Fibroblast of skin of abdomen (primary cell): ENCODE measurements at regions not wholly inside any gene's neighbourhood (a gene's known extent, or its start where the extent isn't known, plus 50 kb on each side); places are given as distances from the start of the nearest gene placed in this dataset.

Source experiments
- DNase-seq: peaks from one replicate; pipeline ENCODE4 v3.0.0-alpha.2; 2013

GRCh38 chr12:24121911-24122310 is 172.4 kb upstream of the SOX5 start:
- no peak for DNase-seq

- no peak for DNase-seq
Observed at GRCh38 chr12:24118668-24119067, 169.2 kb upstream of the SOX5 start.

- no peak for DNase-seq
Observed at GRCh38 chr12:24116548-24116947, 167.1 kb upstream of the SOX5 start.

- no peak for DNase-seq
Observed at GRCh38 chr12:24113701-24114100, 164.2 kb upstream of the SOX5 start.

- peak; percentile 26 for DNase-seq
Observed at GRCh38 chr12:24111616-24112015, 162.1 kb upstream of the SOX5 start.

- DNase-seq: peak; percentile 23
Observed at GRCh38 chr12:24111086-24111485, 161.6 kb upstream of the SOX5 start.

- DNase-seq: no peak
Observed at GRCh38 chr12:24109381-24110039, 160.0 kb upstream of the SOX5 start.

- DNase-seq: no peak
Observed at GRCh38 chr12:24102676-24103075, 153.2 kb upstream of the SOX5 start.

- DNase-seq: no peak
Observed at GRCh38 chr12:24099576-24099975, 150.1 kb upstream of the SOX5 start.

- no peak for DNase-seq
Observed at GRCh38 chr12:24095245-24095644, 145.8 kb upstream of the SOX5 start.

- no peak for DNase-seq
Observed at GRCh38 chr12:24089510-24089890, 140.0 kb upstream of the SOX5 start.

- DNase-seq: no peak
Observed at GRCh38 chr12:24088751-24089509, 139.5 kb upstream of the SOX5 start.

- DNase-seq: no peak
Observed at GRCh38 chr12:24087294-24087693, 137.8 kb upstream of the SOX5 start.

- DNase-seq: no peak
Observed at GRCh38 chr12:24084800-24085199, 135.3 kb upstream of the SOX5 start.

GRCh38 chr12:24083838-24084237 is 134.4 kb upstream of the SOX5 start:
- no peak for DNase-seq

GRCh38 chr12:24081606-24082005 is 132.1 kb upstream of the SOX5 start:
- no peak for DNase-seq

- no peak for DNase-seq
Observed at GRCh38 chr12:24081092-24081529, 131.6 kb upstream of the SOX5 start.

GRCh38 chr12:24080465-24080864 is 131.0 kb upstream of the SOX5 start:
- no peak for DNase-seq

GRCh38 chr12:24079083-24079482 is 129.6 kb upstream of the SOX5 start:
- no peak for DNase-seq

- no peak for DNase-seq
Observed at GRCh38 chr12:24078318-24078765, 128.9 kb upstream of the SOX5 start.

GRCh38 chr12:24077161-24077560 is 127.7 kb upstream of the SOX5 start:
- no peak for DNase-seq

GRCh38 chr12:24075650-24076049 is 126.2 kb upstream of the SOX5 start:
- DNase-seq: no peak

GRCh38 chr12:24073170-24073810 is 123.8 kb upstream of the SOX5 start:
- DNase-seq: no peak

- no peak for DNase-seq
Observed at GRCh38 chr12:24072302-24072701, 122.8 kb upstream of the SOX5 start.
